K562 (cell line): ENCODE measurements at regions not wholly inside any gene's neighbourhood (a gene's known extent, or its start where the extent isn't known, plus 50 kb on each side); places are given as distances from the start of the nearest gene placed in this dataset.

Experiments
- ATAC-seq: fragments of 200-7000 bp; cut with Tn5 transposase; 3 replicates; pipeline ENCODE4 v1.9.1; 2020; ENCODE audit warnings: moderate library complexity
- BruUV-seq: library from RNA; stranded (reverse); fragments of 400-500 nt; replicated peaks from 2 replicates; lab custom pipeline; 2021; lab: Mats Ljungman, UMichigan
- CTCF ChIA-PET: fragments of 300-600 bp; formaldehyde crosslinking; extraction: SDS; loops from one replicate; lab custom pipeline; 2021; ENCODE audit warnings: low intra/inter-chr PET ratio; lab: Yijun Ruan, JAX
- POLR2A ChIA-PET: fragments of 300-600, 350-650 bp; sonication (Branson Sonifier 250); formaldehyde crosslinking; extraction: SDS; loops from one replicate; lab custom pipeline; 2021; ENCODE audit warnings: antibody characterized with exemption, inconsistent platforms; lab: Yijun Ruan, JAX
- DNase-seq, 4 experiments: peaks; one replicate each; pipeline versions ENCODE4 v3.0.0 to v3.0.0-alpha.2; 2011 to 2018; ENCODE audit warnings: low spot score in 3 of 4, mixed read lengths in 3 of 4; ENCODE audit errors: extremely low read depth in 1 of 4
- FAIRE-seq: peaks from 2 replicates; lab custom pipeline; 2011; peaks lifted over from hg19 to GRCh38; lab: Jason Lieb, UNC
- H2AFZ ChIP-seq: 2 replicates; pipeline ENCODE4 v1.6.0; 2011; ENCODE audit warnings: low read depth, low read length, control low read depth, inconsistent platforms
- H3K27ac ChIP-seq: fragments of 200-600 bp; 3 replicates; pipeline ENCODE4 v1.8.0; 2011; ENCODE audit warnings: low read depth, mild to moderate bottlenecking, control low read depth, inconsistent platforms, low read length, moderate library complexity, mixed read lengths; ENCODE audit errors: extremely low read depth
- H3K27me3 ChIP-seq, 2 experiments: fragments of 300-600 bp in 1 of 2; 2 replicates in 1 of 2; 3 replicates in 1 of 2; pipeline versions ENCODE4 v1.6.0 to v1.8.0; 2011; ENCODE audit warnings: inconsistent platforms in 2 of 2, low read length in 2 of 2, mild to moderate bottlenecking in 1 of 2, mixed read lengths in 1 of 2, moderate library complexity in 1 of 2; ENCODE audit not compliant: control insufficient read depth in 2 of 2, insufficient read depth in 2 of 2
- H3K36me3 ChIP-seq: fragments of 300-600 bp; 3 replicates; pipeline ENCODE4 v1.8.0; 2011; ENCODE audit warnings: mild to moderate bottlenecking, low read length, inconsistent platforms; ENCODE audit not compliant: control insufficient read depth, insufficient read depth
- H3K4me1 ChIP-seq, 2 experiments: fragments of 200-600 bp in 1 of 2; replicated peaks in 1 of 2; 2 replicates in 1 of 2; 3 replicates in 1 of 2; pipeline versions ENCODE4 v1.5.1 to v1.8.0; 2011; ENCODE audit warnings: inconsistent platforms in 2 of 2, low read length in 2 of 2, mild to moderate bottlenecking in 1 of 2, mixed read lengths in 1 of 2, moderate library complexity in 1 of 2; ENCODE audit not compliant: control insufficient read depth in 2 of 2, insufficient read depth in 2 of 2
- H3K4me2 ChIP-seq: 2 replicates; pipeline ENCODE4 v1.6.1; 2011; ENCODE audit warnings: low read length, control low read depth, inconsistent platforms, mixed read lengths; ENCODE audit not compliant: insufficient read depth
- H3K4me3 ChIP-seq: fragments of 200-600 bp; sonication (generic), shearing (Covaris generic); 2 replicates; pipeline ENCODE4 v1.5.1; 2016; ENCODE audit warnings: control low read depth, inconsistent platforms
- H3K79me2 ChIP-seq: fragments of 200-600 bp; 3 replicates; pipeline ENCODE4 v1.8.0; 2011; ENCODE audit warnings: low read length, inconsistent platforms; ENCODE audit not compliant: control insufficient read depth, insufficient read depth
- H3K9ac ChIP-seq, 2 experiments: 2 replicates each; pipeline versions ENCODE4 v1.6.0 to v1.6.1; 2011; ENCODE audit warnings: low read depth in 2 of 2, low read length in 2 of 2, control low read depth in 1 of 2, inconsistent platforms in 1 of 2, mild to moderate bottlenecking in 1 of 2, mixed read lengths in 1 of 2; ENCODE audit not compliant: insufficient read depth in 1 of 2
- H3K9me1 ChIP-seq: one replicate; pipeline ENCODE4 v1.6.0; 2011; ENCODE audit warnings: inconsistent platforms, mild to moderate bottlenecking, low read length, moderate library complexity; ENCODE audit not compliant: control insufficient read depth, insufficient read depth
- H3K9me3 ChIP-seq: replicated peaks from 2 replicates; pipeline ENCODE4 v1.5.1; 2011; ENCODE audit warnings: low read depth, low read length, inconsistent platforms; ENCODE audit not compliant: control insufficient read depth, insufficient read depth
- H4K20me1 ChIP-seq: replicated peaks from 2 replicates; pipeline ENCODE4 v1.6.1; 2011; ENCODE audit warnings: low read length, inconsistent platforms, mixed read lengths; ENCODE audit not compliant: control insufficient read depth, insufficient read depth
- ERF ChIP-seq: fragments of 450-650 bp; formaldehyde crosslinking; IDR thresholded peaks from 2 replicates; pipeline ENCODE4 v1.4.0; 2020; ENCODE audit warnings: mild to moderate bottlenecking, mixed read lengths
- GATAD2B ChIP-seq: fragments of 450-650 bp; IDR thresholded peaks from 2 replicates; pipeline ENCODE4 v1.6.1; 2017; ENCODE audit warnings: mild to moderate bottlenecking, borderline replicate concordance
- HMG20B ChIP-seq: fragments of 250-450 bp; sonication (Bioruptor Pico); IDR thresholded peaks from 2 replicates; pipeline ENCODE4 v1.5.0; 2021; ENCODE audit warnings: mild to moderate bottlenecking
- LARP7 ChIP-seq: fragments of 450-650 bp; IDR thresholded peaks from 2 replicates; pipeline ENCODE4 v1.6.1; 2016
- POU5F1 ChIP-seq: fragments of 150-350 bp; IDR thresholded peaks from 2 replicates; pipeline ENCODE4 v1.6.1; 2014; ENCODE audit warnings: borderline replicate concordance, low read length, low read depth, mild to moderate bottlenecking; ENCODE audit not compliant: partially characterized antibody
- SMAD4 ChIP-seq: fragments of 250-450 bp; sonication (Bioruptor Pico); conservative IDR thresholded peaks from 2 replicates; pipeline ENCODE4 v1.8.0; 2021; ENCODE audit warnings: inconsistent platforms, mild to moderate bottlenecking, moderate library complexity
- ZNF184 ChIP-seq: sonication (generic); formaldehyde crosslinking; IDR thresholded peaks from 2 replicates; pipeline ENCODE4 v1.5.0; 2020; ENCODE audit warnings: missing genetic modification reagents
- ZNF551 ChIP-seq: fragments of 250-450 bp; sonication (Bioruptor Pico); IDR thresholded peaks from 2 replicates; pipeline ENCODE4 v1.5.0; 2021; ENCODE audit warnings: mild to moderate bottlenecking, moderate library complexity
- ZNF77 ChIP-seq: fragments of 250-450 bp; sonication (Bioruptor Pico); IDR thresholded peaks from 2 replicates; pipeline ENCODE4 v1.5.0; 2020
- WGBS: fragments of 100-300 bp; shearing (Covaris generic); methylation state at CpG from one replicate; pipeline ENCODE4 v1.1.6; 2016; ENCODE audit warnings: low coverage, mixed read lengths; ENCODE audit not compliant: insufficient coverage; ENCODE audit errors: missing lambda C conversion rate; 5-methylcytosine and 5-hydroxymethylcytosine counted together
- in situ Hi-C: fragments of 300-500 bp; cut with MboI; formaldehyde crosslinking; loops from 4 replicates; pipeline ENCODE4 v1.15.0; 2018; ENCODE audit warnings: inconsistent platforms, mixed read lengths
- intact Hi-C: fragments of 100-400 bp; cut with micrococcal nuclease; formaldehyde crosslinking; loops from 2 replicates; pipeline ENCODE4 v1.14.2; 2022
- TF ChIP-seq, protein P1 (sequence below), 2 experiments: fragments of 450-650 bp; IDR thresholded peaks; 2 replicates each; pipeline ENCODE4 v1.6.1; 2018; ENCODE audit warnings: mild to moderate bottlenecking in 2 of 2, low read depth in 1 of 2; ENCODE audit not compliant: partially characterized antibody in 2 of 2
- TF ChIP-seq, protein P2 (sequence below): sonication (generic); formaldehyde crosslinking; IDR thresholded peaks from 2 replicates; pipeline ENCODE4 v1.8.0; 2022; ENCODE audit warnings: missing genetic modification reagents, mild to moderate bottlenecking, moderate library complexity, borderline replicate concordance

DNA sequence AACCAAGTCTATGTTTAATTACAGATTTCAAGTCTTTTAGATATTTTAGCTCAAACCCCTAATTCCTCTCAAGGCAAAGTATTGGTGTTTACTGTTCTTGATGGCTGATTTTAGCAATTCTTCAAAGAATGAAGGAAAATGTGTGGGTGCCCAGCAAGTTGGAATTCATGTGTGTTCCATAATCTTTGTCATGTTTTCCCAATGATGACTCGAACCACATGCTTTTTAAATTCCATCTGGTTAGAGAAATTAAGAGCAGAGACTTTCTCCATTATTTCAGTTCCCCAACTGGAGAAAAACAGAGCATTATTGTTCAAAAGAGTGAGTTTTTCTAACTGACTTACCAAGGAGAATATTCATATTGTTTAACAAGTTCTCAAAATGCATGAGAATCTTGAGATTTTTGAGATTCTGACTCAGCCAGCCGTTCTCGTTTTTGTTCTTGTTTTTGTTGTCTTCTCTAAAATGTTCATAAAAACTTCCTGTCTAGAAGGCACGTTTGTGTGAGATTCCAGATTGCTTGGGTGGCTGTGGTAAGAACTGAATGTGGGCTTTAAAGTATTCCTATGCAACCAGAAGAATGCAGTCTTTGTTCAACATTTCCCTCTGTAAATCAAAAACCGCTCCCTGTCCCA lies 404.7 kb downstream of the IRS2 start:
- no peaks in the 10 kb centered on the region for H3K9me3 ChIP-seq
- H3K9me1 ChIP-seq, result no peaks in the 10 kb centered on the region
- TF ChIP-seq HMG20B (CRISPR knock-in tag) (no peak), SMAD4 (CRISPR knock-in tag) (no peak), ZNF184 (CRISPR knock-in tag) (no peak), GATAD2B (no peak), ZNF551 (CRISPR knock-in tag) (no peak), POU5F1 (no peak), ERF (CRISPR knock-in tag) (no peak), ZNF77 (CRISPR knock-in tag) (no peak), LARP7 (no peak)
- TF ChIP-seq, protein P1, sequence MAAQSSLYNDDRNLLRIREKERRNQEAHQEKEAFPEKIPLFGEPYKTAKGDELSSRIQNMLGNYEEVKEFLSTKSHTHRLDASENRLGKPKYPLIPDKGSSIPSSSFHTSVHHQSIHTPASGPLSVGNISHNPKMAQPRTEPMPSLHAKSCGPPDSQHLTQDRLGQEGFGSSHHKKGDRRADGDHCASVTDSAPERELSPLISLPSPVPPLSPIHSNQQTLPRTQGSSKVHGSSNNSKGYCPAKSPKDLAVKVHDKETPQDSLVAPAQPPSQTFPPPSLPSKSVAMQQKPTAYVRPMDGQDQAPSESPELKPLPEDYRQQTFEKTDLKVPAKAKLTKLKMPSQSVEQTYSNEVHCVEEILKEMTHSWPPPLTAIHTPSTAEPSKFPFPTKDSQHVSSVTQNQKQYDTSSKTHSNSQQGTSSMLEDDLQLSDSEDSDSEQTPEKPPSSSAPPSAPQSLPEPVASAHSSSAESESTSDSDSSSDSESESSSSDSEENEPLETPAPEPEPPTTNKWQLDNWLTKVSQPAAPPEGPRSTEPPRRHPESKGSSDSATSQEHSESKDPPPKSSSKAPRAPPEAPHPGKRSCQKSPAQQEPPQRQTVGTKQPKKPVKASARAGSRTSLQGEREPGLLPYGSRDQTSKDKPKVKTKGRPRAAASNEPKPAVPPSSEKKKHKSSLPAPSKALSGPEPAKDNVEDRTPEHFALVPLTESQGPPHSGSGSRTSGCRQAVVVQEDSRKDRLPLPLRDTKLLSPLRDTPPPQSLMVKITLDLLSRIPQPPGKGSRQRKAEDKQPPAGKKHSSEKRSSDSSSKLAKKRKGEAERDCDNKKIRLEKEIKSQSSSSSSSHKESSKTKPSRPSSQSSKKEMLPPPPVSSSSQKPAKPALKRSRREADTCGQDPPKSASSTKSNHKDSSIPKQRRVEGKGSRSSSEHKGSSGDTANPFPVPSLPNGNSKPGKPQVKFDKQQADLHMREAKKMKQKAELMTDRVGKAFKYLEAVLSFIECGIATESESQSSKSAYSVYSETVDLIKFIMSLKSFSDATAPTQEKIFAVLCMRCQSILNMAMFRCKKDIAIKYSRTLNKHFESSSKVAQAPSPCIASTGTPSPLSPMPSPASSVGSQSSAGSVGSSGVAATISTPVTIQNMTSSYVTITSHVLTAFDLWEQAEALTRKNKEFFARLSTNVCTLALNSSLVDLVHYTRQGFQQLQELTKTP (IDR thresholded peaks at IDR 0.05; ENCODE audit: low read depth in 1 of 2, partially characterized antibody in 2 of 2), result no peak
- TF ChIP-seq, protein P2, sequence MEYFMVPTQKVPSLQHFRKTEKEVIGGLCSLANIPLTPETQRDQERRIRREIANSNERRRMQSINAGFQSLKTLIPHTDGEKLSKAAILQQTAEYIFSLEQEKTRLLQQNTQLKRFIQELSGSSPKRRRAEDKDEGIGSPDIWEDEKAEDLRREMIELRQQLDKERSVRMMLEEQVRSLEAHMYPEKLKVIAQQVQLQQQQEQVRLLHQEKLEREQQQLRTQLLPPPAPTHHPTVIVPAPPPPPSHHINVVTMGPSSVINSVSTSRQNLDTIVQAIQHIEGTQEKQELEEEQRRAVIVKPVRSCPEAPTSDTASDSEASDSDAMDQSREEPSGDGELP, result no peak
- TF ChIP-seq, all 486 proteins: peak for 0
- Histone ChIP-seq H2AFZ (no peak overlapping the region), H3K4me1 (no peaks in the 10 kb centered on the region), H3K27ac (no peak overlapping the region), H3K4me2 (no peak overlapping the region), H3K27me3 (no peaks in the 10 kb centered on the region), H3K36me3 (no peaks in the 10 kb centered on the region), H3K4me3 (no peak overlapping the region), H3K9ac (no peak overlapping the region), H3K79me2 (no peaks in the 10 kb centered on the region), H4K20me1 (no peaks in the 10 kb centered on the region)
- no TSS peak for BruUV-seq
- no peak for DNase-seq
- ChIA-PET POLR2A (no interaction called here), CTCF (no interaction called here)
- intact Hi-C loops (no loop called here), in situ Hi-C loops (no loop called here)
- 0% methylated on average over 4 of the region's 5 CpGs for WGBS
- FAIRE-seq, result no peak
- ATAC-seq, result no peak
